Vagina (tissue), 2 donors: ENCODE measurements at regions not wholly inside any gene's neighbourhood (a gene's known extent, or its start where the extent isn't known, plus 50 kb on each side); places are given as distances from the start of the nearest gene placed in this dataset.

Experiments
- POLR2A ChIP-seq, 2 donors: fragments of 450-650 bp; IDR thresholded peaks; one replicate each; pipeline ENCODE4 v1.6.1; 2017; ENCODE audit warnings: antibody characterized with exemption in 2 of 2, mild to moderate bottlenecking in 2 of 2, moderate library complexity in 2 of 2
- POLR2AphosphoS5 ChIP-seq, 2 donors: sonication (generic); formaldehyde crosslinking; IDR thresholded peaks; one replicate each; pipeline ENCODE4 v1.9.0; 2017; ENCODE audit warnings: antibody characterized with exemption in 2 of 2, mild to moderate bottlenecking in 2 of 2, low read depth in 1 of 2; ENCODE audit not compliant: insufficient read depth in 1 of 2
- TF ChIP-seq, protein P1 (sequence below), 3 experiments: fragments of 450-650 bp in 2 of 3; fragments of 200-600 bp in 1 of 3; sonication (generic) in 1 of 3; IDR thresholded peaks; one replicate each; pipeline ENCODE4 v1.5.1; 2017 to 2019; ENCODE audit warnings: antibody characterized with exemption in 3 of 3, mild to moderate bottlenecking in 2 of 3, moderate library complexity in 2 of 3

- TF ChIP-seq, protein P1, sequence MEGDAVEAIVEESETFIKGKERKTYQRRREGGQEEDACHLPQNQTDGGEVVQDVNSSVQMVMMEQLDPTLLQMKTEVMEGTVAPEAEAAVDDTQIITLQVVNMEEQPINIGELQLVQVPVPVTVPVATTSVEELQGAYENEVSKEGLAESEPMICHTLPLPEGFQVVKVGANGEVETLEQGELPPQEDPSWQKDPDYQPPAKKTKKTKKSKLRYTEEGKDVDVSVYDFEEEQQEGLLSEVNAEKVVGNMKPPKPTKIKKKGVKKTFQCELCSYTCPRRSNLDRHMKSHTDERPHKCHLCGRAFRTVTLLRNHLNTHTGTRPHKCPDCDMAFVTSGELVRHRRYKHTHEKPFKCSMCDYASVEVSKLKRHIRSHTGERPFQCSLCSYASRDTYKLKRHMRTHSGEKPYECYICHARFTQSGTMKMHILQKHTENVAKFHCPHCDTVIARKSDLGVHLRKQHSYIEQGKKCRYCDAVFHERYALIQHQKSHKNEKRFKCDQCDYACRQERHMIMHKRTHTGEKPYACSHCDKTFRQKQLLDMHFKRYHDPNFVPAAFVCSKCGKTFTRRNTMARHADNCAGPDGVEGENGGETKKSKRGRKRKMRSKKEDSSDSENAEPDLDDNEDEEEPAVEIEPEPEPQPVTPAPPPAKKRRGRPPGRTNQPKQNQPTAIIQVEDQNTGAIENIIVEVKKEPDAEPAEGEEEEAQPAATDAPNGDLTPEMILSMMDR (IDR thresholded peaks at IDR 0.05): no peak
- no peak for TF ChIP-seq POLR2AphosphoS5 (IDR thresholded peaks at IDR 0.05; ENCODE audit: insufficient read depth in 1 of 2, low read depth in 1 of 2)
- TF ChIP-seq POLR2A (IDR thresholded peaks at IDR 0.05): no peak
Observed at GRCh38 chr16:49115956-49116355, 165.7 kb downstream of the CBLN1 start.
